GM21390 (cell line): ENCODE measurements at regions not wholly inside any gene's neighbourhood (a gene's known extent, or its start where the extent isn't known, plus 50 kb on each side); places are given as distances from the start of the nearest gene placed in this dataset.

Source experiments
- ATAC-seq: cut with Tn5 transposase; IDR thresholded peaks from one replicate; pipeline ENCODE4 v1.9.1; 2021; ENCODE audit not compliant: unreplicated experiment

DNA sequence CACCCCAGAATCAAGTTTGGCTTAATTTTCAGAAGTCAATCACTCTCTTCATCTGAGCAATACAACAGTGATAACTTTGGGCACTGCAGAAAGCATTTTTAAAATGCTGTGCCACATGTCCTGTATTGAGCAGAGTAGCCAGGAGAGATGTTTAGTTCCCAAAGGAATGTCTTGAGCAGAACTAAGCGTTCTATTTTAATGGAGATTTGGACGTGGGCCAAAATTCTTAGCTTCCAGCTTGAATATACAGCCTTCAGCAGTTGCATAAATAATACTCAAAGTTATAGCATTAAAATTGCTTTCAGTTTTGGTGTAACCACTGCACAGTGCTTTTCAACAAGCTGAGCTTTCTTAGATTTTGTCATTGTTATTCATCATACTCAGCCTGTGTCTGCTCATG, 679.2 kb downstream of the NLGN4X start:
- ATAC-seq, result no peak

DNA sequence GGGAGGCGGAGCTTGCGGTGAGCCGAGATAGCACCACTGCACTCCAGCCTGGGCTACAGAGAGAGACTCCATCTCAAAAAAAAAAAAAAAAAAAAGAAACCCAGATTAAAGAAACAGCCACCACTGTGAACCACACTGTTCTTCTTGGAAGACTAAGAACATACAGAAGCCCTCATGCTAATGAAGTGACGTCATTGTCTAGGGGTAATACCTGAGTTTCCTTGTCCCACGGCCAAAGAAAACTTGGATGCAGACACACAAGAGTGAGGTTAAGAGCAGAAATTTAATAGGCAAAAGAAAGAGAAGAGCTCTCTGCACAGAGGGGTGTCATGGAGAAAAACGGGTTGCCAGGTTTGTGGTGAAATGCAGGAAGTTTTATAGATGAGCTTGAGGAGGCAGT, 691.6 kb downstream of the NLGN4X start:
- ATAC-seq, result no peak

DNA sequence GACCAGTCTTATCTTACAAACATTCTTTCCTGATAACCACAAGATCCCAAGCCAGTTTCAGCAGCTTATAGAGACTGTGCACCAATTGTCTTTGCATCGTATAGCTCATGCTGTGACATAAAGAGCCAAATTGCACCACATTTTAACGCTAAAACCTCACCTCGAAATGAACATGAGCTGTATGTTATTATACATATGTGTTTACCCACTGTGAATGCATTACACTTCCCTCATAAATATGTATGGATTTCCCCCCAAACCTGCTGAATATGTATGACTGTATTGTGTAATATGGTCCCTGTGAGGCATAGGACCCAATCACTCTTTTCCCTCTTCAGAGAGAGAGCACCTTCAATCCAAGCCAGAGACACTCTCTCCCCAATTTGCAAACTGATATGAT, 692.4 kb downstream of the NLGN4X start:
- no peak for ATAC-seq

DNA sequence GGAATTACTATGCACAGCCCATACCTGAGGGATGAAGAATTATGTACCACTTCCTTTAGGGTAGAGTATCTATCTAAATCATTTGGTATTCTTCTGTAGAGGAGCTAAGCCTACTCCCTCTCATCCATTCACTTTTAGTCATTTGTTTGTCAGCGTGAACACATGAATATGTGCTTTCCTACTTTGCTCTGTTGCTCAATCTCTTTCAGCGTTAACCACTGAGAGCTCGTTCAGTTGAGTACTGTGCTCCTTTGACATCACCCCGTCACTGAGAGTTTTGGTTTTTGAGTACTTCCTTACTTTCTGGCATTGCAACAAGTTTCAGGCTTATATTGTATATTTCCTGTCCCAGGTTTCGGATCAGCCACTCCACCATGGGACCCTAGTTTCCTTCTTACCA, 700.6 kb downstream of the NLGN4X start:
- ATAC-seq, result no peak

DNA sequence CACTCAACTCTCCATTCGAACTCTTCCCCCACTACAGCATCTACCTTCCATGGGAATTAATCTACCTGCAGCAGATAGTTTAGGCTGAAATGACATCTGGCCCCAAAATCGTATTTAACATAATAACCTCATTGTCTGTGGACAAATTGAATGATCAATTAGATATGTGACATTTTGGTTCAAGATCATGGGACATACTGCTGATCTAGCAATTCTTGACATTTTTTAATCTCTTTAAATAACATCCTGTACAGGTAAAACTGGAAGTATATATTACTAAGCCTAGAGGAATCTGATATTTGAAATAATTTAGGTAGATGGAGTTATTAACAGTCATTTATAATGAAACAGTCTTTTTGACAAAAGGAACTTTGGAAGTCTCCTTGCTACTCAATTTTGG, 702.5 kb downstream of the NLGN4X start:
- no peak for ATAC-seq

DNA sequence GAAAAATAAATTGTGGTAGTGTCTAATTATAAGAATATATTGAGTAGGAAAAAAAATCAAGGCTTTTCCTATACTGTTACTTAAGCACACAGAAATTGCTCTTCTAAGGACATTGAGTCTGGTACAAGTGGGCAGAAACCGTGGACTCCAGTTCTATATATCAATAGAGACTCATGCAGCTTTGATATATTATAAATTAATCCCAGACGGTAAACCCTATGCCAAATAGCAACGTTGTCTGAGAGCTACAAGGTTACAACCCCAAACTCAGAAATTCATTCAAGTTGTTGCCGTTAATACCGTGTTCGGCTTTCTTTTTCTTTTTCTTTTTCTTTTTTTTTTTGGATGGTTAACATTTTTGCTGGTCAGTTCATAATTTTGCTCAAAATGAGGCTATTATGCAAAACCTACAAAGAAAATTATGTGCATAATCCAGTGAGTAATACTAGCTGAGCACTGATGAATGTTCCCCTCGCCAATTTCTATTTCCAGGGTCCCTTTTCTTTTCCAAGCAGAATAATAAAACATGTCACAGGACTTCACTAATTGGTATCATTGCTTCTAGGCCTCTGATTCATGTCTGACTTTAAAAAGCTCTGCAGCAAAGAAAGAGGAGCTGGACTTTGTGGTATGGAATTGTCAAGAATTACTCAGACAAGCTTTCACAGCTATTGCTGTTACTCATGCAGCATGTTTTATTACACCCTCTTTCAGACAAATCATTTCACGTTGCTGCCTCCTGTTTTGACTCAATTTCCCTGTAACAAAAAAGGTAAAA, 737.7 kb downstream of the NLGN4X start:
- no peak for ATAC-seq

DNA sequence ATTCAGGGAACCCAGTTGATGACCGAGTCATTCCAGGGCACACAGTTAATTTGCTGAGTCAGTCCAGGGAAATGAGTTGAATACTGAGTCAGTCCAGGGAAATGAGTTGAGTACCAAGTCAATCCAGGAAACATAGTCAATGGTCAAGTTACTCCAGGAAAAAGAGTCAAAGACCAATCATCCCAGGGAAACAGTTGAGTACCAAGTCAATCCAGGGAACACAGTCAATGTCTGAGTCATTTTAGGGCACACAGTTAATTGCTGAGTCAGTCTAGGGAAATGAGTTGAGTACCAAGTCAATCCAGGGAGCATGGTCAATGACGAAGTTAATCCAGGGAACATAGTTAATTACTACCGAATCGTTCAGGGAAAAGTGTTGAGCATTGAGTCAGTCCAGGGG, 754.4 kb downstream of the NLGN4X start:
- ATAC-seq, result no peak

DNA sequence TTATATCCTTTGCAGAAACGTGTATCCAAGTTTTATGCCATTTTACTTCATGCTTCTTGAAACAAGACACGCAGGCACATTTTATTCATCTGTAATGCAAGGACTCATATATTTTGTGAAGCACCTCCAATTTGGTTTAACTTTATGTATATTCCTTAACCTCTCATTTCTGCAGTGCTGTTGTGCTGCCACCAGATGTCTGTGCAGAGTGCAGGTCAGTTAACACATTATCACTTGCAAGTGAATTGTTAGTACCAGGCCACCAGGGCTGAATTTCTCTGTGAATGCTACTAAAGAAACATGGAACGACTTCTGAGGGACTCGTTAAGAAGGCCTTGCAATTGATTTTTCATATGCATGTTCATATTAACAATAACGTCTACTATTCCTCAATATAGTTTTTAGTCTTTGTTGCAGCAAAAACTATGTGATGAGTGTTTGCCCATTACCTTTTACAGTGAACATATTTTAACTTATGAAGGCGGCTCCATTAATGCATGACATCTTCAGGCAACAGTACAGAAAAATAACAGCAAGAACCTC, 770.3 kb downstream of the NLGN4X start:
- ATAC-seq, result no peak

DNA sequence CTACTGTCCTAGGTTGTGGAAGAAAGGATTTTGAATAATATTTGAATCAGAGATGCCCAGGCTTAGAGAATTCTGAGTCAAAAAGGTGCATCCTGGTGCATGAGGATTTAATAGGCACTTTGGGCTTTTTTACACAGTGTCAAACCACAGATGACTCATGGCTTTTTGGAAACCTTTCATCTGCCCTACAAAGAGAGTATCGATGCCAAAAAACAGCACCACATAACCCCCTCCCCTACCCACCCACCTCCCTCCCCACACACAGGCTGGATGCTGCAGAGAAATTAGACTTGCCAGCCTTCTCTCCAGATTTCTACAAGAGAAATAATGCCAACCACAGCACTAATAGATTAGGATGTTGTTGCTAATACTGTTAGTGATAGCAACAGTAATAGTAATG, 779.3 kb downstream of the NLGN4X start:
- no peak for ATAC-seq

DNA sequence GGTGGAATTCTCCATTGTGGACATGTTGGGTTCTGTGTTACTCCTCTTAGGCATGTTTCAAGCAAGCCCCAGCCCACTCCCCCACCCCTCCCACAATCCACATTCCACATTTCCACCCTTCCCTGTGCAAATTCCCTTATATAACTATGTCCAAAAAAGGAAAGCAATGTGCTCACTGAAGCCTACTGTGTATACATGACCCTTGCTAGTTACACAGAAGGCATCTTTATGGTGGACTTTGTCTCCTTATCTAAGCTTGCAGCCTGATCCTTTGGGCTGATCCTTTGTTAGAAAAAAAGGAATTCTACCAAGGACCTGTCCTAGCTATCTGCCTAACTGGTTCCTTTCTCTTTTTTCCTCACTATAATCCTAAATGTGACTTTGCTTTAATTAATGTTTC, 796.8 kb downstream of the NLGN4X start:
- ATAC-seq, result no peak

DNA sequence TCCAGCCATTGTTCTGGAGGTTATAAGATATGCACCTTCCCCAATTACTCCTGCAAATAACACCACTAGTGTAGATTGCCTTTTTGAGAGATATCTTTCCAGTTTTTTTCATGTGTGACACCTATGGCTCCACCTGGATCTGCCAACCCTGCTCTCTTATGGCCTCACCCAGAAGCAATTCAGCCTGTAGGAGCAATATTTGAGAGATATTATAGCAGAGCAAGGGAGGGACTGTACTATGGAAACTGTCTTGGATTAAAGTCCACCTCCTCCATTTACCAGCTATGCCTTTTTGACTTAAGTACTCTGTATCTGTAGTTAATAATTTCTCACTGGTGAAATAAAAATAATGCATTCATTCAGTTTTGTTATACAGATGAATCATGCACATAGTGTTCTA, 803.5 kb downstream of the NLGN4X start:
- ATAC-seq, result no peak

DNA sequence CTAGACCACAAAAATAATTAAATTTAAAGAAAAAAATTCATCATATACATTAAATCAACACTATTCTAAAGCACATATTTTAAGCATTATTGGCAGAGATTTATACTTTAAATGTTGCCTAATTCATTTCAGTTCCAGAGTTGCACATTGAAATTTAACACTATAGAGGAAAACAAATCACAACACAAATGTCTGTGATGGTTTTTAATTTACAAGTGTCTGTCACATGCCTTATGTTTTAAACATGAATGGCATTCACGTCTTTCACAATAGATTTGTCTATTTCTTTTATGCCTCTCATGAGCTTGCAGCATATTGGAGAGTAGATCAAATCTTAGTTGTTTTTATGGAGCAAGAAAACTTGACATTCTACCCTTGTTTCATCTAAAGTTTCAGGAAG, 811.3 kb downstream of the NLGN4X start:
- no peak for ATAC-seq

DNA sequence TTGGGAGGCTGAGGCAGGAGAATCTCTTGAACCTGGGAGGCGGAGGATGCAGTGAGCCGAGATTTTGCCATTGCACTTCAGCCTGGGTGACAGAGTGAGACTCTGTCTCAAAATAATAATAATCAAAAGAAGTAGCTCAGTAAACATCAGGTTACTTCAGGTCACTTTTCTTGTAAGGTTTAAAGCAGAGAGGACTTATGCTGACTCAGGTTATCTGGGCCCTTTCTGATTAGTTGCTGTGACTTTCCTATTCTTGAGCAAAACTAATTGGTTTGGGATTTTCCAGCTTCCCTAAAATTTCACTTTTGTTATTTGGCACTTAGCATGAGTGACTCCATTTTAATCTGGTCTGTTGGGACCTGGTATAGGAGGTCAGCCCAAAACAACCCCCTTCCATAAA, 812.9 kb downstream of the NLGN4X start:
- no peak for ATAC-seq

DNA sequence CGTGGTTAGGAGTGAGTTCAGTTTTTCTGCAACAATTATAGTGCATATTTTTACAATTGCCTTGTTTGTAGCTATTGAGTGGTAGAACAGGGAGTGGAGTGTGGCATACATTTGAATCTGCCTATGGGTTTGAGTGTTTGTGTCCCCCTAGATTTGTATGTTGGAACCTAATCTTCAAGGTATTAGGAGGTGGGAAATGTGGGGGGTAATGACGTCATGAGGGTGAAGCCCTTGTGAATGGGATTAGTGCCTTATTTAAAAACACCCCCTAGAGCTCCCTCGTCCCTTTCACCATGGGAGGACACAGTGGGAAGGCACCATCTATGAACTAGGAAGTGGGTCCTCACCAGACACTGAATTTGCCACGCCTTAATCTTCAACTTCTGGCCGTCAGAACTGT, 819.6 kb downstream of the NLGN4X start:
- no peak for ATAC-seq

DNA sequence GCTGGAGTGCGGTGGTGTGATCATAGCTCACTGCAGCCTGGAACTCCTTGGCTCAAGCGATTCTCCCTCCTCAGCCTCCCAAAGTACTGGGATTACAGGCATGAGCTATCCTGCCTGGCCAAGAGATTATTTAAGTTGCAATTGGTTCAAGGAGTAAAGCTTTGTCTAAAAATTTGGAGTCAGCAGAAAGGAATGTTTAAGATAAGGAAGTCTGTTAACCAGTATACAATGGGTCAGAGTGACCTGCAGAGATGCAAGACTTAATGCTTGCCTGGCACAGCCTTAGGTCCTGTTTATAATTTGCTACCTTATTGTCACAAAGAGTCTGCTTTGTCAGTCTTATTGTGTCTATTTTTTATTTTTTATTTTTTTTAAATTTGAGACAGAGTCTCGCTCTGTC, 826.2 kb downstream of the NLGN4X start:
- no peak for ATAC-seq

DNA sequence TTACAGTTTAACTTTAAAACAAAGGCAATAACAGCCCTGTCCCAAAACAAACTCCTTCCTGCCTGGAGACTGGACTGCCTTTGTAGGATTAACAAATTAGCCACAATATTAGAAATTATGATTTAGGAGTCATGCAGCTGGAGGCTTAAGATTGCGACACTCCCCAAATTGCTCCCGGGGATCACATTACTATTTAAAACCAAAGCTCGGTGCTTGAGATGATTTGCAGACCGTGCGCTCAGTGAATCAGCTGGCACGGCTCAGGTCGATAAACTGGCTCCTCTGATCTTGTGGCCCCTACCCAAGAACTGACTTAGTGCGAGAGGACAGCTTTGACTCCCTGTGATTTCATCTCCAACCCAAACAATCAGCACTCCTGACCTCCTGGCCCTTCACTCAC, 829.3 kb downstream of the NLGN4X start:
- ATAC-seq, result no peak

DNA sequence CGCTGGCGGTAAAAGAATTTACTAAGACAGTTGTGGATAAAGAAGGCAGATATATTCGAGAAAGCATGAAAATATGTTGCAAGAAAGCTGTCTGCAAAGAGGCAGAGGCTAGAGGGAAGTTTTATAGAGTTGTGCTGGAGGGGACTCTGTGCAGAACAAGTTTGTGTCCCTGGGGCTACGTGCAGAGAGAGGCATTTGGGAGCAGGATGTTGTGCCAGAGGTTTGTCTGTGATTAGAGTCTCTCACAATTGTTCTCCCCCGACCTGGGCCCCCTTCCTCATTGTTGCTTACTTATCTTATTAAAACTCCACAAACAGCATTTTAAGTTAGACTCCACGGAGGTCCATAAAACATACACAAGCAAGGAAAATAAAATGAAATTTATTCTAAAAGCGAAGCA, 831.3 kb downstream of the NLGN4X start:
- no peak for ATAC-seq

DNA sequence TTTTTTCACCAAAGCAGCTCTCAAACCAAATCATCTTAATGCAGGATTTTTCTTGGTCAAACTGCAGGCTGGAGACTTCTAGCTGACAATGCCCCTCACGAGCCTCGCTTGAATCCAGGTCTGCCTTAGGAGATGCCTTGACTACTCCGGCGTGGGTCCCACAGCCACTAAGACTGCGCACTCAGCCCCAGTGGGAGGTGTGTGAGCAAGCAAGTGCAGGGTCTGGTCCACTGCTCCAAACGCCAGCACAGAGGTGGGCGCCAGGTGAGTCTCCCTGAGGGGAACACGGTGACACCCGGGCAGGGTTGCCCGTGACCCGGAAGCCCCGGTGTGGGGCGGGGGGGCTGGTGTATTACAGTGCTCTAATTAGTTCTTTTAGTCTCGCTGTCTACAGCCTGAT, 838.3 kb downstream of the NLGN4X start:
- ATAC-seq, result no peak

DNA sequence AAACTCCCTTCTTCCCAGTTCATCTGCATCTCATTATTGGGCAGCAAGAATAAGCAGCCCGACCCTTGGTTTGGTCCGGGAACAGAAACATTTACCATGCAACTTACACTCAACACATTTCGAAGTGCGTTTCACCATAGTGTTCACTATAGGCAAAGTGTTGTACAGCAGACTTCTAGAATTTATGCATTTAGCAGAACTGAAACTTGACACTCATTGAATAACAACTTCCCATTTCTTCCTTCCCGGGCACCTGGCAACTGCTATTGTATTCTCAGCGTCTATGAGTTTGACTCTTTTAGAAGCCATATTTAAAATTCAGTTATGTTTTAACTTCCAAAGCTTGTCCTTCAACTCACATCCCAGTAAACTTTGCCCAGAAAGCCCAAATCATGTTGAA, 840.6 kb downstream of the NLGN4X start:
- ATAC-seq, result no peak

DNA sequence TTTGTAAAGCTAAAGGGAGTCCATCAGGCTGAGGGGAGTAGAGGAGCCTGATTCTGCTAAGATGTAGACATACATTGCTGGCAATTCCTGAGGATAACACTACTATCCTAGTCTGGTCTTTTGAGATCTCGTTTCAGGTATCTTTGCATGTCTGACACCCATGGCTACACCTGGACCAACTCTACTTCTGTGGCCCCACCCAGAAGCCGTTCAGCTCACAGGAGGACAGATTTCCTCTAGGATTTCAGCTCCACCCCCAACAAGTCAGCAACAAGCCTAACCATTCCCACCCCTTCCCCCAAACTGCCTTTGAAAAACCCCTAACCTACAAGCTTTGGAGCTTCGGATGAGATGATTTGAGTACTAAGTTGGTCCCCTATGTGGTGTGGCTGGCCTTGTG, 848.2 kb downstream of the NLGN4X start:
- no peak for ATAC-seq

DNA sequence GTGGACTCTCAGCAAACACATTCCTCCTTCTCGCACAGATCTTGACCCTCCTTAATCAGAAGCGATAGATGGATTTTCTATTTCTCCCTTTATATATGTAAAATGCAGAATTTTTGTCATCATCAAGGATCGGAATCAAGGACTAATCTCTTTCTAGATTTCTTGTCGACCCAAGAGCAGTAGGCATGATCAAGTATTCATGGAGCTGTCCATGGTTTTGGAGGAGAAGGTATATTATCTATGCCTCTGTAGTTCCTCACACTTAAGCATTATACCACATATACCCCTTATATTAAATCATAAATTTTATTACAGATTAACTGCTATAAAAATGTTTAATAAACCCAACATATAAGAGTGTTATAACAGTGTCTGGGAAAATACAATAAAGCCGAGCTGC, 886.8 kb downstream of the NLGN4X start:
- ATAC-seq, result no peak

DNA sequence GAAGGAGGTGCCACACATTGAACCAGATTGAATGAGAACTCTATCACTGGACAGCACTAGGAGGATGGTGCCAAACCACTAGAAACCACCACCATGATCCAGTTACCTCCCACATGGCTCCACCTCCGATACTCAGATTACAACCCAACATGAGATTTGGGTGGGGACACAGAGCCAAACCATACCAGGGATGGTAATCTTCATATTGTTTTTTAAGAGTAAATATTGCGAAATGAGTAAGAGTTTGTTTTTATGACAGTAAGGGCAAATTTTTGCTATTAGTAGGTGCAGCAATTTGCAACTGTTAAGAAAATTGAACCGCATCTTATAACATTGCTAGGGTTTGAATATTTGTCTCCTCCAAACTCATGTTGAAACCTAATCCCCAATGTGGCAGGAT, 891.5 kb downstream of the NLGN4X start:
- ATAC-seq, result no peak

DNA sequence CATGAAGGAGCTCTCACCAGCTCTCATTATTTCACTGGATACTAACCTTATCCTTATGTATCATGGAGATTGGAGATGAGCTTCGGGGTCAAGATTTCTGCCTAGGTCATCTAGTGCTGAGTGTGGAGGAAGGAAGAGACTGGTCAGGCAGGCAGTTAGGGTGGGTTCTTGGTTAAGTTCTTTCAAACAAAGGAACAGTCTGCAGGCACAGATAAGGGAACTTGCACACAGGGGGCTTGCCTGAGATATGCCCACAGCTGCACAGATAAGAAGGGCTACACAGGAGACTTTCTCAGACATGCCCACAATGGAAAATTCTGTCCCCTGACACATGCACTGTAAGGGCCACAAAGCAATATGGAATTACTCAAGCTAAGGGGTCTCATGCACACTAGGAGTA, 904.1 kb downstream of the NLGN4X start:
- no peak for ATAC-seq
